ENCODE measurements at regions not wholly inside any gene's neighbourhood (a gene's known extent, or its start where the extent isn't known, plus 50 kb on each side); places are given as distances from the start of the nearest gene placed in this dataset.

GRCh38 chr10:114881901-114882300 is 56.1 kb upstream of the TRUB1 start:
- no peak for TF ChIP-seq ZNF70 (CRISPR knock-in tag; IDR thresholded peaks at IDR 0.05)
- TF ChIP-seq SNAI2 (CRISPR knock-in tag; IDR thresholded peaks at IDR 0.05) = no peak
- no peak for TF ChIP-seq ZNF8 (CRISPR knock-in tag; IDR thresholded peaks at IDR 0.05)
- no peak for TF ChIP-seq ZFP30 (CRISPR knock-in tag; IDR thresholded peaks at IDR 0.05)
- no peak for TF ChIP-seq PATZ1 (CRISPR knock-in tag; IDR thresholded peaks at IDR 0.05; ENCODE audit: borderline replicate concordance)
- TF ChIP-seq BACH2 (CRISPR knock-in tag; IDR thresholded peaks at IDR 0.05; ENCODE audit: borderline replicate concordance) = no peak
- TF ChIP-seq TSHZ2 (CRISPR knock-in tag; IDR thresholded peaks at IDR 0.05) = no peak
- no peak for TF ChIP-seq RARB (CRISPR knock-in tag; IDR thresholded peaks at IDR 0.05)
- no peak for TF ChIP-seq ZC3H10 (CRISPR knock-in tag; IDR thresholded peaks at IDR 0.05)
- no peak for TF ChIP-seq ARNTL (CRISPR knock-in tag; IDR thresholded peaks at IDR 0.05; ENCODE audit: borderline replicate concordance, low read depth)
- no peak for TF ChIP-seq POU6F1 (CRISPR knock-in tag; IDR thresholded peaks at IDR 0.05; ENCODE audit: borderline replicate concordance, low read depth)
- no peak for TF ChIP-seq CREB5 (CRISPR knock-in tag; IDR thresholded peaks at IDR 0.05; ENCODE audit: low read depth)
